ENCODE measurements at regions not wholly inside any gene's neighbourhood (a gene's known extent, or its start where the extent isn't known, plus 50 kb on each side); places are given as distances from the start of the nearest gene placed in this dataset.
A peak's percentile ranks its signal among the peaks of the same experiment; 100 is the strongest.

- no peaks in the 10 kb centered on the region for H3K4me1 ChIP-seq (ENCODE audit: control insufficient read depth in 2 of 3, insufficient read depth in 2 of 3, low read depth in 1 of 3, low read length in 3 of 3)
- FAIRE-seq (no peak), DNase-seq (peak in 2 of 5 donors; percentile 45 to 69)
- no peaks in the 10 kb centered on the region for H3K27me3 ChIP-seq (ENCODE audit: control insufficient read depth, insufficient read depth, low read length)
- H3K4me3 ChIP-seq (ENCODE audit: low read length in 3 of 3): no peak overlapping the region
- no peak overlapping the region for H3K27ac ChIP-seq (ENCODE audit: low read depth in 2 of 2, low read length in 2 of 2)
- intact Hi-C loops (cut with DNase I): no loop called here
- H3K9ac ChIP-seq (ENCODE audit: low read length in 3 of 3): no peak overlapping the region
- no peaks in the 10 kb centered on the region for H3K36me3 ChIP-seq (ENCODE audit: control insufficient read depth in 2 of 3, insufficient read depth in 3 of 3, low read length in 3 of 3)
- TF ChIP-seq CTCF (IDR thresholded peaks at IDR 0.05; ENCODE audit: borderline replicate concordance, extremely low read depth, insufficient read depth): no peak
- no peaks in the 10 kb centered on the region for H3K9me3 ChIP-seq (ENCODE audit: control insufficient read depth in 2 of 3, insufficient read depth in 1 of 3, low read length in 3 of 3)
Measured at GRCh38 chr4:10917566-10917965, 233.0 kb upstream of the CLNK start.

GRCh38 chr4:10898072-10898471, 213.5 kb upstream of the CLNK start:
- Histone ChIP-seq H3K9ac (ENCODE audit: low read length in 3 of 3) (no peak overlapping the region), H3K4me3 (ENCODE audit: low read length in 3 of 3) (no peak overlapping the region), H3K36me3 (ENCODE audit: control insufficient read depth in 2 of 3, insufficient read depth in 3 of 3, low read length in 3 of 3) (no peaks in the 10 kb centered on the region), H3K9me3 (ENCODE audit: control insufficient read depth in 2 of 3, insufficient read depth in 1 of 3, low read length in 3 of 3) (no peaks in the 10 kb centered on the region), H3K27me3 (ENCODE audit: control insufficient read depth, insufficient read depth, low read length) (no peaks in the 10 kb centered on the region), H3K27ac (ENCODE audit: low read depth in 2 of 2, low read length in 2 of 2) (no peak overlapping the region), H3K4me1 (ENCODE audit: control insufficient read depth in 2 of 3, insufficient read depth in 2 of 3, low read depth in 1 of 3, low read length in 3 of 3) (no peaks in the 10 kb centered on the region)
- TF ChIP-seq CTCF (IDR thresholded peaks at IDR 0.05; ENCODE audit: borderline replicate concordance, extremely low read depth, insufficient read depth): no peak
- DNase-seq (no peak), FAIRE-seq (no peak)
- intact Hi-C loops (cut with DNase I): no loop called here

- Histone ChIP-seq H3K27me3 (ENCODE audit: control insufficient read depth, insufficient read depth, low read length) (no peaks in the 10 kb centered on the region), H3K4me1 (ENCODE audit: control insufficient read depth in 2 of 3, insufficient read depth in 2 of 3, low read depth in 1 of 3, low read length in 3 of 3) (no peaks in the 10 kb centered on the region), H3K4me3 (ENCODE audit: low read length in 3 of 3) (no peak overlapping the region), H3K9ac (ENCODE audit: low read length in 3 of 3) (no peak overlapping the region), H3K27ac (ENCODE audit: low read depth in 2 of 2, low read length in 2 of 2) (no peak overlapping the region), H3K9me3 (ENCODE audit: control insufficient read depth in 2 of 3, insufficient read depth in 1 of 3, low read length in 3 of 3) (no peaks in the 10 kb centered on the region), H3K36me3 (ENCODE audit: control insufficient read depth in 2 of 3, insufficient read depth in 3 of 3, low read length in 3 of 3) (no peaks in the 10 kb centered on the region)
- DNase-seq: no peak
- intact Hi-C loops (cut with DNase I): no loop called here
- no peak for TF ChIP-seq CTCF (IDR thresholded peaks at IDR 0.05; ENCODE audit: borderline replicate concordance, extremely low read depth, insufficient read depth)
- FAIRE-seq: no peak
Measured at GRCh38 chr4:10897076-10897475, 212.5 kb upstream of the CLNK start.

- FAIRE-seq (no peak), DNase-seq (peak in 2 of 5 donors; percentile 9 to 14)
- Histone ChIP-seq H3K27ac (ENCODE audit: low read depth in 2 of 2, low read length in 2 of 2) (no peak overlapping the region), H3K36me3 (ENCODE audit: control insufficient read depth in 2 of 3, insufficient read depth in 3 of 3, low read length in 3 of 3) (no peaks in the 10 kb centered on the region), H3K9me3 (ENCODE audit: control insufficient read depth in 2 of 3, insufficient read depth in 1 of 3, low read length in 3 of 3) (no peaks in the 10 kb centered on the region), H3K27me3 (ENCODE audit: control insufficient read depth, insufficient read depth, low read length) (no peaks in the 10 kb centered on the region), H3K4me3 (ENCODE audit: low read length in 3 of 3) (no peak overlapping the region), H3K9ac (ENCODE audit: low read length in 3 of 3) (no peak overlapping the region), H3K4me1 (ENCODE audit: control insufficient read depth in 2 of 3, insufficient read depth in 2 of 3, low read depth in 1 of 3, low read length in 3 of 3) (no peaks in the 10 kb centered on the region)
- TF ChIP-seq CTCF (IDR thresholded peaks at IDR 0.05; ENCODE audit: borderline replicate concordance, extremely low read depth, insufficient read depth): peak; percentile 12
- intact Hi-C loops (cut with DNase I): no loop called here
Measured at GRCh38 chr4:10893395-10893794, 208.8 kb upstream of the CLNK start.

All from kidney (tissue), 13 donors.